ENCODE measurements at regions not wholly inside any gene's neighbourhood (a gene's known extent, or its start where the extent isn't known, plus 50 kb on each side); places are given as distances from the start of the nearest gene placed in this dataset.

- TF ChIP-seq Cebpa-rat (IDR thresholded peaks at IDR 0.05): no peak
- Histone ChIP-seq H3K27me3 (peaks cover 91% of the 10 kb centered on the region), H3K9ac (no peak overlapping the region), H3K4me1 (peaks cover 9% of the 10 kb centered on the region), H3K36me3 (no peaks in the 10 kb centered on the region), H3K4me2 (no peak overlapping the region), H4K20me1 (peaks cover 23% of the 10 kb centered on the region; the same call in 1 of the 2 replicates), H3K9me3 (no peaks in the 10 kb centered on the region), H3K27ac (no peak overlapping the region), H3K4me3 (no peak overlapping the region)
Measured at GRCh38 chrX:68945603-68946228, 116.9 kb downstream of the EFNB1 start.

- no peak for TF ChIP-seq Cebpa-rat (IDR thresholded peaks at IDR 0.05)
- H3K4me2 ChIP-seq: no peak overlapping the region
- H4K20me1 ChIP-seq: peaks cover 23% of the 10 kb centered on the region; the same call in 1 of the 2 replicates
- H3K27me3 ChIP-seq: peaks cover 90% of the 10 kb centered on the region
- H3K36me3 ChIP-seq: no peaks in the 10 kb centered on the region
- no peak overlapping the region for H3K9ac ChIP-seq
- H3K9me3 ChIP-seq: no peaks in the 10 kb centered on the region
- H3K27ac ChIP-seq: no peak overlapping the region
- H3K4me3 ChIP-seq: no peak overlapping the region
- H3K4me1 ChIP-seq: peaks cover 9% of the 10 kb centered on the region
Measured at GRCh38 chrX:68945081-68945602, 116.3 kb downstream of the EFNB1 start.

- no peak for TF ChIP-seq Cebpa-rat (IDR thresholded peaks at IDR 0.05)
- H3K9ac ChIP-seq: no peak overlapping the region
- H3K4me1 ChIP-seq: peaks cover 13% of the 10 kb centered on the region
- no peaks in the 10 kb centered on the region for H3K36me3 ChIP-seq
- no peaks in the 10 kb centered on the region for H3K9me3 ChIP-seq
- H4K20me1 ChIP-seq: peaks cover 23% of the 10 kb centered on the region; the same call in 1 of the 2 replicates
- peaks cover 88% of the 10 kb centered on the region for H3K27me3 ChIP-seq
- H3K4me2 ChIP-seq: no peak overlapping the region
- H3K27ac ChIP-seq: no peak overlapping the region
- H3K4me3 ChIP-seq: no peak overlapping the region
Measured at GRCh38 chrX:68944211-68944610, 115.4 kb downstream of the EFNB1 start.

GRCh38 chrX:68942840-68943239 is 114.0 kb downstream of the EFNB1 start:
- no peak overlapping the region for H3K27ac ChIP-seq
- H4K20me1 ChIP-seq: peaks cover 23% of the 10 kb centered on the region; the same call in 1 of the 2 replicates
- peaks cover 25% of the 10 kb centered on the region for H3K4me1 ChIP-seq
- H3K4me3 ChIP-seq: no peak overlapping the region
- H3K4me2 ChIP-seq: no peak overlapping the region
- H3K36me3 ChIP-seq: no peaks in the 10 kb centered on the region
- H3K27me3 ChIP-seq: peaks cover 79% of the 10 kb centered on the region
- no peak overlapping the region for H3K9ac ChIP-seq
- no peaks in the 10 kb centered on the region for H3K9me3 ChIP-seq
- TF ChIP-seq Cebpa-rat (IDR thresholded peaks at IDR 0.05): no peak

GRCh38 chrX:68942104-68942503 is 113.3 kb downstream of the EFNB1 start:
- no peak for TF ChIP-seq Cebpa-rat (IDR thresholded peaks at IDR 0.05)
- H3K4me3 ChIP-seq: no peak overlapping the region
- H3K27me3 ChIP-seq: peaks cover 74% of the 10 kb centered on the region
- no peak overlapping the region for H3K9ac ChIP-seq
- H3K27ac ChIP-seq: no peak overlapping the region
- H3K4me1 ChIP-seq: peaks cover 18% of the 10 kb centered on the region
- H3K4me2 ChIP-seq: no peak overlapping the region
- H3K36me3 ChIP-seq: no peaks in the 10 kb centered on the region
- peaks cover 23% of the 10 kb centered on the region; the same call in 1 of the 2 replicates for H4K20me1 ChIP-seq
- no peaks in the 10 kb centered on the region for H3K9me3 ChIP-seq

GRCh38 chrX:68941385-68941952 is 112.6 kb downstream of the EFNB1 start:
- no peaks in the 10 kb centered on the region for H3K36me3 ChIP-seq
- H3K4me3 ChIP-seq: no peak overlapping the region
- H3K27ac ChIP-seq: no peak overlapping the region
- H3K27me3 ChIP-seq: peaks cover 73% of the 10 kb centered on the region
- H3K9ac ChIP-seq: no peak overlapping the region
- H3K9me3 ChIP-seq: no peaks in the 10 kb centered on the region
- H3K4me2 ChIP-seq: no peak overlapping the region
- TF ChIP-seq Cebpa-rat (IDR thresholded peaks at IDR 0.05): no peak
- peaks cover 23% of the 10 kb centered on the region for H3K4me1 ChIP-seq
- H4K20me1 ChIP-seq: peaks cover 23% of the 10 kb centered on the region; the same call in 1 of the 2 replicates

- Histone ChIP-seq H3K4me1 (peaks cover 32% of the 10 kb centered on the region), H3K27ac (no peak overlapping the region), H3K9me3 (no peaks in the 10 kb centered on the region), H3K9ac (no peak overlapping the region), H3K36me3 (no peaks in the 10 kb centered on the region), H3K4me3 (no peak overlapping the region), H4K20me1 (peaks cover 23% of the 10 kb centered on the region; the same call in 1 of the 2 replicates), H3K4me2 (no peak overlapping the region), H3K27me3 (peaks cover 73% of the 10 kb centered on the region)
- no peak for TF ChIP-seq Cebpa-rat (IDR thresholded peaks at IDR 0.05)
Measured at GRCh38 chrX:68940601-68941000, 111.8 kb downstream of the EFNB1 start.

- Histone ChIP-seq H4K20me1 (peaks cover 23% of the 10 kb centered on the region; the same call in 1 of the 2 replicates), H3K27ac (no peak overlapping the region), H3K27me3 (peaks cover 73% of the 10 kb centered on the region), H3K9me3 (no peaks in the 10 kb centered on the region), H3K4me2 (no peak overlapping the region), H3K36me3 (no peaks in the 10 kb centered on the region), H3K4me3 (no peak overlapping the region), H3K9ac (no peak overlapping the region), H3K4me1 (peaks cover 32% of the 10 kb centered on the region)
- TF ChIP-seq Cebpa-rat (IDR thresholded peaks at IDR 0.05): no peak
Measured at GRCh38 chrX:68939868-68940267, 111.0 kb downstream of the EFNB1 start.

GRCh38 chrX:68938244-68939004 is 109.6 kb downstream of the EFNB1 start:
- peaks cover 74% of the 10 kb centered on the region for H3K27me3 ChIP-seq
- H3K4me1 ChIP-seq: peaks cover 36% of the 10 kb centered on the region
- no peaks in the 10 kb centered on the region for H3K36me3 ChIP-seq
- H3K9me3 ChIP-seq: no peaks in the 10 kb centered on the region
- peaks cover 12% of the 10 kb centered on the region; the same call in 1 of the 2 replicates for H4K20me1 ChIP-seq
- peak overlapping the region; percentile 64 for H3K4me2 ChIP-seq
- no peak overlapping the region for H3K4me3 ChIP-seq
- TF ChIP-seq Cebpa-rat (IDR thresholded peaks at IDR 0.05): no peak
- no peak overlapping the region for H3K9ac ChIP-seq
- H3K27ac ChIP-seq: no peak overlapping the region
